Neural cell (in vitro differentiated cells): ENCODE measurements at regions not wholly inside any gene's neighbourhood (a gene's known extent, or its start where the extent isn't known, plus 50 kb on each side); places are given as distances from the start of the nearest gene placed in this dataset.

Experiments
- H2AFZ ChIP-seq: fragments of 200-600, 300-800 bp; sonication (generic), shearing (Covaris generic); 2 replicates; pipeline ENCODE4 v1.6.0; 2014; ENCODE audit warnings: low read depth, mild to moderate bottlenecking, antibody characterized with exemption, low read length, moderate library complexity
- H3F3A ChIP-seq: fragments of 200-600 bp; shearing (Covaris generic); 2 replicates; pipeline ENCODE4 v1.6.1; 2016; ENCODE audit warnings: mild to moderate bottlenecking, moderate library complexity, mixed read lengths, antibody characterized with exemption, low read length; ENCODE audit not compliant: insufficient read depth, poor library complexity, severe bottlenecking
- H3K27ac ChIP-seq: fragments of 200-600, 300-800 bp; sonication (generic), shearing (Covaris generic); 2 replicates; pipeline ENCODE4 v1.5.1; 2014; ENCODE audit warnings: mild to moderate bottlenecking, low read length, moderate library complexity
- H3K27me3 ChIP-seq: fragments of 300-800, 200-600 bp; sonication (generic), shearing (Covaris generic); 2 replicates; pipeline ENCODE4 v1.6.0; 2014; ENCODE audit warnings: mild to moderate bottlenecking, low read depth, low read length, moderate library complexity; ENCODE audit not compliant: insufficient read depth
- H3K36me3 ChIP-seq: fragments of 300-800, 200-600 bp; sonication (generic), shearing (Covaris generic); 2 replicates; pipeline ENCODE4 v1.5.1; 2014; ENCODE audit warnings: mild to moderate bottlenecking, antibody characterized with exemption, low read length, moderate library complexity; ENCODE audit not compliant: insufficient read depth
- H3K4me2 ChIP-seq: fragments of 300-800, 200-600 bp; sonication (generic), shearing (Covaris generic); 2 replicates; pipeline ENCODE4 v1.6.0; 2014; ENCODE audit warnings: mild to moderate bottlenecking, low read length
- H3K4me3 ChIP-seq: fragments of 300-800, 200-600 bp; sonication (generic), shearing (Covaris generic); 2 replicates; pipeline ENCODE4 v1.5.1; 2014; ENCODE audit warnings: mild to moderate bottlenecking, low read length, moderate library complexity
- H3K79me2 ChIP-seq: fragments of 200-600 bp; shearing (Covaris generic); replicated peaks from 2 replicates; pipeline ENCODE4 v1.6.0; 2014; ENCODE audit warnings: mild to moderate bottlenecking, low read length, moderate library complexity; ENCODE audit not compliant: insufficient read depth
- H3K9ac ChIP-seq: fragments of 300-800, 200-600 bp; sonication (generic), shearing (Covaris generic); 2 replicates; pipeline ENCODE4 v1.6.1; 2016; ENCODE audit warnings: mild to moderate bottlenecking, low read length, mixed read lengths
- H3K9me2 ChIP-seq: fragments of 200-600 bp; shearing (Covaris generic); 2 replicates; pipeline ENCODE4 v1.6.1; 2016; ENCODE audit warnings: mild to moderate bottlenecking, low read length, mixed read lengths; ENCODE audit not compliant: insufficient read depth
- H3K9me3 ChIP-seq: fragments of 200-600, 300-800 bp; sonication (generic), shearing (Covaris generic); 2 replicates; pipeline ENCODE4 v1.6.1; 2016; ENCODE audit warnings: mild to moderate bottlenecking, mixed run types, low read length, moderate library complexity, mixed read lengths
- H4K20me1 ChIP-seq: fragments of 200-600 bp; shearing (Covaris generic); 2 replicates; pipeline ENCODE4 v1.6.1; 2016; ENCODE audit warnings: mild to moderate bottlenecking, mixed run types; ENCODE audit not compliant: insufficient read depth
- CTCF ChIP-seq: fragments of 450-650 bp; IDR thresholded peaks from 2 replicates; pipeline ENCODE4 v1.5.1; 2014; ENCODE audit warnings: antibody characterized with exemption, mild to moderate bottlenecking, moderate library complexity; ENCODE audit not compliant: poor library complexity, severe bottlenecking
- EP300 ChIP-seq: fragments of 450-650 bp; conservative IDR thresholded peaks from 2 replicates; pipeline ENCODE4 v1.6.1; 2014; ENCODE audit warnings: antibody characterized with exemption, mild to moderate bottlenecking, moderate library complexity; ENCODE audit not compliant: poor library complexity, severe bottlenecking
- EZH2 ChIP-seq: fragments of 200-600, 300-800 bp; shearing (Covaris generic), sonication (generic); IDR thresholded peaks from 2 replicates; pipeline ENCODE4 v1.6.1; 2014; ENCODE audit warnings: antibody characterized with exemption, low read length, borderline replicate concordance, mild to moderate bottlenecking; ENCODE audit not compliant: insufficient read depth, poor library complexity, severe bottlenecking
- MXI1 ChIP-seq: fragments of 450-650 bp; conservative IDR thresholded peaks from 2 replicates; pipeline ENCODE4 v1.6.1; 2014; ENCODE audit warnings: antibody characterized with exemption, mild to moderate bottlenecking; ENCODE audit not compliant: poor library complexity, severe bottlenecking
- POLR2AphosphoS5 ChIP-seq: IDR thresholded peaks from 2 replicates; pipeline ENCODE4 v1.6.1; 2012
- RAD21 ChIP-seq: fragments of 450-650 bp; conservative IDR thresholded peaks from 2 replicates; pipeline ENCODE4 v1.6.1; 2014; ENCODE audit warnings: antibody characterized with exemption, mild to moderate bottlenecking, moderate library complexity
- REST ChIP-seq: IDR thresholded peaks from 2 replicates; pipeline ENCODE4 v1.6.1; 2012; ENCODE audit warnings: borderline replicate concordance
- SMC3 ChIP-seq: fragments of 450-650 bp; conservative IDR thresholded peaks from 2 replicates; pipeline ENCODE4 v1.6.1; 2014; ENCODE audit warnings: antibody characterized with exemption, mild to moderate bottlenecking, moderate library complexity; ENCODE audit not compliant: poor library complexity
- TAF1 ChIP-seq: IDR thresholded peaks from 2 replicates; pipeline ENCODE4 v1.6.1; 2012; ENCODE audit warnings: low read depth

GRCh38 chr11:95414217-95414616, 183.2 kb upstream of the SESN3 start:
- TF ChIP-seq POLR2AphosphoS5 (no peak), TAF1 (no peak), REST (no peak), MXI1 (no peak), EP300 (no peak), SMC3 (no peak), EZH2 (no peak), RAD21 (no peak)
- H3F3A ChIP-seq: no peaks in the 10 kb centered on the region
- no peaks in the 10 kb centered on the region for H3K9me2 ChIP-seq
- no peaks in the 10 kb centered on the region for H4K20me1 ChIP-seq
- no peaks in the 10 kb centered on the region for H3K27me3 ChIP-seq
- H3K36me3 ChIP-seq: no peaks in the 10 kb centered on the region
- H2AFZ ChIP-seq: no peak overlapping the region
- H3K79me2 ChIP-seq: no peaks in the 10 kb centered on the region
- H3K4me3 ChIP-seq: no peak overlapping the region
- H3K27ac ChIP-seq: no peak overlapping the region
- H3K9me3 ChIP-seq: no peaks in the 10 kb centered on the region
- H3K4me2 ChIP-seq: no peak overlapping the region
- H3K9ac ChIP-seq: no peak overlapping the region

- H3K27ac ChIP-seq: no peak overlapping the region
- no peaks in the 10 kb centered on the region for H4K20me1 ChIP-seq
- H3K79me2 ChIP-seq: no peaks in the 10 kb centered on the region
- no peak overlapping the region for H3K9ac ChIP-seq
- no peaks in the 10 kb centered on the region for H3K9me2 ChIP-seq
- no peaks in the 10 kb centered on the region for H3F3A ChIP-seq
- H3K4me2 ChIP-seq: no peak overlapping the region
- H3K4me3 ChIP-seq: no peak overlapping the region
- TF ChIP-seq EZH2 (no peak), POLR2AphosphoS5 (no peak)
- no peaks in the 10 kb centered on the region for H3K9me3 ChIP-seq
- no peaks in the 10 kb centered on the region for H3K27me3 ChIP-seq
- no peaks in the 10 kb centered on the region for H3K36me3 ChIP-seq
- no peak overlapping the region for H2AFZ ChIP-seq
These were observed 182.8 kb upstream of the SESN3 start for GRCh38 chr11:95413761-95414160.

- Histone ChIP-seq H3K4me2 (no peak overlapping the region), H3F3A (no peaks in the 10 kb centered on the region), H3K27ac (no peak overlapping the region), H4K20me1 (no peaks in the 10 kb centered on the region), H3K79me2 (no peaks in the 10 kb centered on the region), H3K4me3 (no peak overlapping the region), H3K9me3 (no peaks in the 10 kb centered on the region), H2AFZ (no peak overlapping the region), H3K27me3 (no peaks in the 10 kb centered on the region), H3K9me2 (no peaks in the 10 kb centered on the region), H3K36me3 (no peaks in the 10 kb centered on the region), H3K9ac (no peak overlapping the region)
- TF ChIP-seq EP300 (no peak), CTCF (no peak), MXI1 (no peak), SMC3 (no peak), RAD21 (no peak), REST (no peak), EZH2 (no peak), TAF1 (no peak), POLR2AphosphoS5 (no peak)
These were observed 182.0 kb upstream of the SESN3 start for GRCh38 chr11:95413021-95413420.
